CD14-positive monocyte (primary cell): ENCODE measurements at regions not wholly inside any gene's neighbourhood (a gene's known extent, or its start where the extent isn't known, plus 50 kb on each side); places are given as distances from the start of the nearest gene placed in this dataset.

ENCODE experiments used
- DNase-seq, 3 donors: peaks; one replicate each; pipeline ENCODE4 v3.0.0-alpha.2; 2011 to 2022
- H2AFZ ChIP-seq: 2 replicates; pipeline ENCODE4 v1.6.0; 2012; ENCODE audit warnings: mild to moderate bottlenecking, low read depth, low read length, inconsistent platforms; ENCODE audit not compliant: insufficient read depth, poor library complexity, severe bottlenecking
- H3K27ac ChIP-seq, 2 donors: 1 replicate in 1 of 2; 2 replicates in 1 of 2; pipeline ENCODE4 v1.5.1; 2012 to 2013; ENCODE audit warnings: low read length in 2 of 2, control low read depth in 1 of 2, inconsistent platforms in 1 of 2, low read depth in 1 of 2, mild to moderate bottlenecking in 1 of 2
- H3K27me3 ChIP-seq, 2 donors: one replicate each; pipeline versions ENCODE4 v1.6.0 to v1.6.1; 2011 to 2013; ENCODE audit warnings: low read length in 2 of 2; ENCODE audit not compliant: control insufficient read depth in 2 of 2, insufficient read depth in 2 of 2
- H3K36me3 ChIP-seq, 2 donors: replicated peaks in 1 of 2; 1 replicate in 1 of 2; 2 replicates in 1 of 2; pipeline versions ENCODE4 v1.5.1 to v1.6.1; 2012 to 2013; ENCODE audit warnings: low read length in 2 of 2, control low read depth in 1 of 2, inconsistent platforms in 1 of 2, mild to moderate bottlenecking in 1 of 2; ENCODE audit not compliant: insufficient read depth in 2 of 2, control insufficient read depth in 1 of 2
- H3K4me1 ChIP-seq, 2 donors: 1 replicate in 1 of 2; 2 replicates in 1 of 2; pipeline versions ENCODE4 v1.5.1 to v1.6.1; 2012 to 2013; ENCODE audit warnings: low read length in 2 of 2, control low read depth in 1 of 2, inconsistent platforms in 1 of 2, mild to moderate bottlenecking in 1 of 2, moderate library complexity in 1 of 2; ENCODE audit not compliant: insufficient read depth in 2 of 2, control insufficient read depth in 1 of 2
- H3K4me2 ChIP-seq: replicated peaks from 2 replicates; pipeline ENCODE3; 2012; ENCODE audit warnings: low read length, moderate library complexity, mild to moderate bottlenecking; ENCODE audit not compliant: poor library complexity, severe bottlenecking; ENCODE audit errors: extremely low read depth
- H3K4me3 ChIP-seq, 3 experiments: fragments of 200-600 bp in 1 of 3; sonication (generic) in 1 of 3; replicated peaks in 1 of 3; 1 replicate in 2 of 3; 2 replicates in 1 of 3; pipeline ENCODE4 v1.5.1; 2011 to 2013; ENCODE audit warnings: low read length in 3 of 3, mild to moderate bottlenecking in 3 of 3, control low read depth in 2 of 3, low read depth in 2 of 3, inconsistent platforms in 1 of 3, moderate library complexity in 1 of 3
- H3K79me2 ChIP-seq: 2 replicates; pipeline ENCODE4 v1.6.0; 2012; ENCODE audit warnings: mild to moderate bottlenecking, control low read depth, inconsistent platforms, low read length, moderate library complexity; ENCODE audit not compliant: insufficient read depth
- H3K9ac ChIP-seq: 2 replicates; pipeline ENCODE4 v1.6.0; 2017; ENCODE audit warnings: low read length, mild to moderate bottlenecking; ENCODE audit not compliant: insufficient read depth, poor library complexity, severe bottlenecking
- H3K9me3 ChIP-seq, 2 donors: replicated peaks in 1 of 2; 1 replicate in 1 of 2; 2 replicates in 1 of 2; pipeline versions ENCODE4 v1.5.1 to v1.6.1; 2012 to 2013; ENCODE audit warnings: low read length in 2 of 2, control low read depth in 1 of 2; ENCODE audit not compliant: control insufficient read depth in 1 of 2, insufficient read depth in 1 of 2
- H4K20me1 ChIP-seq: 2 replicates; pipeline ENCODE4 v1.6.0; 2012; ENCODE audit warnings: mild to moderate bottlenecking, low read length, control low read depth, moderate library complexity; ENCODE audit not compliant: insufficient read depth
- H3K27ac Mint-ChIP-seq, 7 donors: one replicate each; pipeline ENCODE4 v1.8.0; 2020; ENCODE audit warnings: mild to moderate bottlenecking in 7 of 7, mixed read lengths in 7 of 7, moderate library complexity in 6 of 7, inconsistent platforms in 2 of 7
- H3K27me3 Mint-ChIP-seq, 3 donors: one replicate each; pipeline ENCODE4 v1.8.0; 2021 to 2022; ENCODE audit warnings: low read depth in 3 of 3, mild to moderate bottlenecking in 3 of 3, mixed read lengths in 3 of 3, moderate library complexity in 3 of 3, inconsistent platforms in 1 of 3
- H3K36me3 Mint-ChIP-seq, 2 donors: one replicate each; pipeline ENCODE4 v1.8.0; 2020; ENCODE audit warnings: mixed read lengths in 2 of 2, inconsistent platforms in 1 of 2, mild to moderate bottlenecking in 1 of 2
- H3K4me1 Mint-ChIP-seq: one replicate; pipeline ENCODE4 v1.8.0; 2020; ENCODE audit warnings: mild to moderate bottlenecking, mixed read lengths
- H3K4me3 Mint-ChIP-seq, 2 donors: one replicate each; pipeline ENCODE4 v1.8.0; 2020; ENCODE audit warnings: mild to moderate bottlenecking in 2 of 2, mixed read lengths in 2 of 2, moderate library complexity in 1 of 2
- H3K9me3 Mint-ChIP-seq, 7 donors: one replicate each; pipeline ENCODE4 v1.8.0; 2020 to 2022; ENCODE audit warnings: mixed read lengths in 7 of 7, mild to moderate bottlenecking in 6 of 7, moderate library complexity in 6 of 7, inconsistent platforms in 2 of 7
- CTCF ChIP-seq: fragments of 200-600 bp; IDR thresholded peaks from one replicate; pipeline ENCODE4 v1.8.0; 2022; ENCODE audit warnings: antibody characterized with exemption, mild to moderate bottlenecking
- WGBS: methylation state at CpG from one replicate; pipeline ENCODE4 v1.1.5; 2013; ENCODE audit warnings: missing lambda C conversion rate; ENCODE audit not compliant: insufficient coverage; 5-methylcytosine and 5-hydroxymethylcytosine counted together
- intact Hi-C, 2 donors: fragments of 100-400 bp; cut with micrococcal nuclease; formaldehyde crosslinking; loops; one replicate each; pipeline versions ENCODE4 v1.15.0 to v1.15.1; 2023

- intact Hi-C loops: no loop called here
- Histone ChIP-seq H3K79me2 (no peaks in the 10 kb centered on the region), H2AFZ (no peak overlapping the region), H3K4me3 (no peak overlapping the region), H3K9ac (no peak overlapping the region), H4K20me1 (no peaks in the 10 kb centered on the region), H3K27me3 (no peaks in the 10 kb centered on the region), H3K4me1 (no peaks in the 10 kb centered on the region), H3K9me3 (peaks cover 10 to 15% of the 10 kb centered on the region in 2 donors), H3K27ac (no peak overlapping the region), H3K4me2 (no peak overlapping the region), H3K36me3 (no peaks in the 10 kb centered on the region)
- DNase-seq: no peak
- H3K27ac Mint-ChIP-seq: no peak overlapping the region
- H3K4me3 Mint-ChIP-seq: no peak overlapping the region
- no peak for TF ChIP-seq CTCF
- H3K27me3 Mint-ChIP-seq: no peaks in the 10 kb centered on the region
- no peaks in the 10 kb centered on the region for H3K4me1 Mint-ChIP-seq
- H3K36me3 Mint-ChIP-seq: peaks cover 0 to 5% of the 10 kb centered on the region in 2 donors
- H3K9me3 Mint-ChIP-seq: peaks cover 10 to 22% (median 14%) of the 10 kb centered on the region in 7 donors
These were observed 193.5 kb downstream of the CYYR1 start for GRCh38 chr21:26379561-26379960.

GRCh38 chr21:26377111-26377694 is 195.9 kb downstream of the CYYR1 start:
- Histone ChIP-seq H3K4me2 (no peak overlapping the region), H3K9ac (no peak overlapping the region), H3K36me3 (no peaks in the 10 kb centered on the region), H3K4me1 (no peaks in the 10 kb centered on the region), H3K9me3 (peaks cover under 1 to 3% of the 10 kb centered on the region in 2 donors), H4K20me1 (no peaks in the 10 kb centered on the region), H2AFZ (no peak overlapping the region), H3K27ac (no peak overlapping the region), H3K4me3 (no peak overlapping the region), H3K79me2 (no peaks in the 10 kb centered on the region), H3K27me3 (no peaks in the 10 kb centered on the region)
- Mint-ChIP-seq H3K4me1 (no peaks in the 10 kb centered on the region), H3K36me3 (no peaks in the 10 kb centered on the region), H3K9me3 (peaks cover 3 to 21% (median 8%) of the 10 kb centered on the region in 7 donors), H3K27ac (no peak overlapping the region), H3K27me3 (no peaks in the 10 kb centered on the region), H3K4me3 (no peak overlapping the region)
- no CpG with 5 or more reads among the region's 2 CpGs for WGBS
- no peak for TF ChIP-seq CTCF
- intact Hi-C loops: no loop called here
- DNase-seq: no peak
